ENCODE measurements at regions not wholly inside any gene's neighbourhood (a gene's known extent, or its start where the extent isn't known, plus 50 kb on each side); places are given as distances from the start of the nearest gene placed in this dataset.

- TF ChIP-seq SUZ12 (IDR thresholded peaks at IDR 0.05; ENCODE audit: extremely low read depth, insufficient read depth, insufficient read length), result no peak
- no peak for TF ChIP-seq YY1 (IDR thresholded peaks at IDR 0.05; ENCODE audit: insufficient read depth, insufficient read length)
These were observed 117.4 kb upstream of the SH3BP4 start for GRCh38 chr2:234834228-234834923.

Data from NT2/D1 (cell line).